ENCODE measurements at regions not wholly inside any gene's neighbourhood (a gene's known extent, or its start where the extent isn't known, plus 50 kb on each side); places are given as distances from the start of the nearest gene placed in this dataset.

DNA sequence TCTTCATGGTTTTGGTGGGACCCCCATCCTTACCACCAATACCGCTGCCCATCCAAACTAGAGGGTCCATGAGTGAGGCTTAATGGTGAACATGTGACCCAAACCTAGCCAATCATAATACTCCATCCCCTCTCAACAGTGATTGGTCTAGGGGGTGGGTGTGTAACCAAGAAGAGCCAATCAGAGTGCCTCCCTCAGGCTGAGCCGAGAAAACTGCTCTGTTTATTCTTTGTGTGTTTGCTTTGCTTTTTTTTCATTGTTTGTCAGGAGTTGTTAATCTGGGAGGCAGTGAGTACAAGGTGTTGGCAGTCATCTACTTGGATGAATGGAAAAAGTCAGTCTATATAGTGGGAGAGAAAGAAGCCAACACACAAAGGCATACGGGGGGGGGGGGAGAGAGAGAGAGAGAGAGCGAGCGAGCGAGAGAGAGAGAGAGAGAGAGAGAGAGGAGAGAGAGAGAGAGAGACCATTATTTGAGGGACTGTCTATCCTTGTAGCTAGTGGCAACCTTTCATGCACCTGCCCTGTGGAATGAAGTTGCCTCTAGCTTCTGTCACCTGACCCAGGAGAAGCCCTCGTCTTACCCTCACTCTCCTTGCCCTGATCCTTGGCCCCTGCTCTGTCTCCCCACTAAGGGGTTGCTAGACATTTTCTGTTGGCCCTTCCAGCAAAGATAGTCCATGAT lies 441.7 kb downstream of the TYW1 start:
- no peak for DNase-seq (ENCODE audit: low spot score)
- H3K9me3 Mint-ChIP-seq (ENCODE audit: unreplicated experiment) = peaks cover 38% of the 10 kb centered on the region
- H3K27me3 Mint-ChIP-seq (ENCODE audit: unreplicated experiment) = peaks cover 9% of the 10 kb centered on the region
- no peak overlapping the region for H3K4me3 Mint-ChIP-seq (ENCODE audit: unreplicated experiment)
- H3K27ac Mint-ChIP-seq (ENCODE audit: unreplicated experiment) = no peak overlapping the region
- peaks cover 19% of the 10 kb centered on the region for H3K36me3 Mint-ChIP-seq (ENCODE audit: low read depth, unreplicated experiment)
- no peak for TF ChIP-seq CTCF (IDR thresholded peaks at IDR 0.05; ENCODE audit: unreplicated experiment)
- no peaks in the 10 kb centered on the region for H3K4me1 Mint-ChIP-seq (ENCODE audit: unreplicated experiment)

DNA sequence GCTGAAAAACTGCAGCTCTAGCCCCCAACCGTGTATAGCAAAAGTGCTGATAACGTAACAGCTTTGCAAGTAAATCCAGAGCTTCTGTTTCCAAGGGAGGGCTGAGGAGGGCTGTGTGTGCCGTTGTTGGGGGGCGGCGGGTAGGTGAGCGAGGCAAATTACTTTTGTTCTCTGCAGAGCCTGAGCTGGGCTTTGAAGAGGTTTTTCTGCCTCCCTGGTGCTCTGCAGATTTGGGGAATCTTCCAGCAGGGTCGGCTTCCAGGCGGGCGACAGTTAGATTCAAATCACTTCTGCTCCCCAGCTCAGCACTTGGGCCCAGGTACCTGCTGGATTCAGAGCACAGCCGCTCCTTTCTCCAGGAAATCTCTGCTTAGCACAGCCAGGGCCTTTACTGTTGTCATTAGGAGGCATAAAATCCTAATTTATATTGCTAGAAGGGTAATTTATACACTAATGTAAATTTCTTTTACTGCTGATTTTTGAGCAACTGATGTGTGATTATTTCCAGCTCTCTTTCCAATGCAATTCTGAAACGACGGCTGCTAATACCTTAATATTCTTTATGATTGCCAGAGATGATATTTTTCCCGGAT lies 442.4 kb downstream of the TYW1 start:
- Mint-ChIP-seq H3K4me1 (ENCODE audit: unreplicated experiment) (no peaks in the 10 kb centered on the region), H3K9me3 (ENCODE audit: unreplicated experiment) (peaks cover 33% of the 10 kb centered on the region), H3K36me3 (ENCODE audit: low read depth, unreplicated experiment) (peaks cover 18% of the 10 kb centered on the region), H3K27me3 (ENCODE audit: unreplicated experiment) (peaks cover 9% of the 10 kb centered on the region), H3K4me3 (ENCODE audit: unreplicated experiment) (no peak overlapping the region), H3K27ac (ENCODE audit: unreplicated experiment) (no peak overlapping the region)
- no peak for DNase-seq (ENCODE audit: low spot score)
- TF ChIP-seq CTCF (IDR thresholded peaks at IDR 0.05; ENCODE audit: unreplicated experiment) = no peak

- Mint-ChIP-seq H3K36me3 (ENCODE audit: low read depth, unreplicated experiment) (peaks cover 24% of the 10 kb centered on the region), H3K9me3 (ENCODE audit: unreplicated experiment) (peaks cover 33% of the 10 kb centered on the region)
- no peak for TF ChIP-seq CTCF (IDR thresholded peaks at IDR 0.05; ENCODE audit: unreplicated experiment)
These were observed 443.7 kb downstream of the TYW1 start for GRCh38 chr7:67440321-67440720.

GRCh38 chr7:67445728-67446127 lies 449.1 kb downstream of the TYW1 start:
- no peaks in the 10 kb centered on the region for H3K4me1 Mint-ChIP-seq (ENCODE audit: unreplicated experiment)
- peaks cover 12% of the 10 kb centered on the region for H3K36me3 Mint-ChIP-seq (ENCODE audit: low read depth, unreplicated experiment)
- H3K27me3 Mint-ChIP-seq (ENCODE audit: unreplicated experiment) = no peaks in the 10 kb centered on the region
- DNase-seq (ENCODE audit: low spot score) = no peak
- no peak for TF ChIP-seq CTCF (IDR thresholded peaks at IDR 0.05; ENCODE audit: unreplicated experiment)
- no peak overlapping the region for H3K27ac Mint-ChIP-seq (ENCODE audit: unreplicated experiment)
- peaks cover 27% of the 10 kb centered on the region for H3K9me3 Mint-ChIP-seq (ENCODE audit: unreplicated experiment)
- H3K4me3 Mint-ChIP-seq (ENCODE audit: unreplicated experiment) = no peak overlapping the region

More at GRCh38 chr7:67440321-67440720, 443.7 kb downstream of the TYW1 start:
- no peaks in the 10 kb centered on the region for H3K4me1 Mint-ChIP-seq (ENCODE audit: unreplicated experiment)
- no peak for DNase-seq (ENCODE audit: low spot score)
- H3K27ac Mint-ChIP-seq (ENCODE audit: unreplicated experiment) = no peak overlapping the region
- H3K4me3 Mint-ChIP-seq (ENCODE audit: unreplicated experiment) = no peak overlapping the region
- H3K27me3 Mint-ChIP-seq (ENCODE audit: unreplicated experiment) = peaks cover 9% of the 10 kb centered on the region

DNA sequence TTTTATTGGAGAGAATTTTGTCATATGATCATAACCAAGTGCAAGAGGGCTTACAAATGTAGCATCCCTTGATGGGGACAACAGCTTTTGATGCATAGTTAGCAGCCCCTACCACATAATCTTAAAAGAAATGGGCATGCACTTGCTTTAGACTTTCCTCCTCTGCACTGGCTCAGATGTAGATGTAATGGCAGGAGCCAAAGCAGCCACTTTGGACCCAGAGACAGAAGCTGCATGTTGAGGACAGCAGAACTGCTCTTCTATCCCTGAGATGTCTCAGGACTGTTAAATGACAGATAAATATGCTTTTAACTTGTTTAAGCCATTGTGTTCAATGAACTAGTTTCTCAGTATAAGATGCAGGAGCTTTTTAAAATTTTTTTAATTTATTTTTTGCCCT lies 450.7 kb downstream of the TYW1 start:
- H3K4me1 Mint-ChIP-seq (ENCODE audit: unreplicated experiment) = no peaks in the 10 kb centered on the region
- H3K27ac Mint-ChIP-seq (ENCODE audit: unreplicated experiment) = no peak overlapping the region
- H3K27me3 Mint-ChIP-seq (ENCODE audit: unreplicated experiment) = no peaks in the 10 kb centered on the region
- H3K4me3 Mint-ChIP-seq (ENCODE audit: unreplicated experiment) = no peak overlapping the region
- DNase-seq (ENCODE audit: low spot score) = no peak
- no peak for TF ChIP-seq CTCF (IDR thresholded peaks at IDR 0.05; ENCODE audit: unreplicated experiment)
- peaks cover 23% of the 10 kb centered on the region for H3K36me3 Mint-ChIP-seq (ENCODE audit: low read depth, unreplicated experiment)
- peaks cover 28% of the 10 kb centered on the region for H3K9me3 Mint-ChIP-seq (ENCODE audit: unreplicated experiment)
